LNCaP clone FGC (cell line): ENCODE measurements at regions not wholly inside any gene's neighbourhood (a gene's known extent, or its start where the extent isn't known, plus 50 kb on each side); places are given as distances from the start of the nearest gene placed in this dataset.
"Not testable (repeated sequence)": the region's sequence is repeated elsewhere in the genome, so short reads cannot be mapped to it uniquely, and the experiment has no call there.

Experiments used
- DNase-seq: peaks from one replicate; pipeline ENCODE4 v3.0.0-alpha.2; 2011; ENCODE audit warnings: low read depth
- H3K4me3 ChIP-seq: 2 replicates; pipeline ENCODE4 v1.5.1; 2011; ENCODE audit warnings: mild to moderate bottlenecking, low read depth, low read length, control low read depth
- CTCF ChIP-seq: IDR thresholded peaks from 2 replicates; pipeline ENCODE4 v1.5.1; 2012; ENCODE audit warnings: mild to moderate bottlenecking; ENCODE audit not compliant: control insufficient read depth, insufficient read depth; ENCODE audit errors: extremely low read depth

- H3K4me3 ChIP-seq: no peak overlapping the region
- no peak for TF ChIP-seq CTCF
- DNase-seq: no peak
These were observed 1651.0 kb downstream of the REEP3 start for GRCh38 chr10:65172249-65172648.

GRCh38 chr10:65176994-65177393 is 1655.8 kb downstream of the REEP3 start:
- DNase-seq: no peak
- no peak for TF ChIP-seq CTCF
- H3K4me3 ChIP-seq: no peak overlapping the region

GRCh38 chr10:65183236-65183635 is 1662.0 kb downstream of the REEP3 start:
- H3K4me3 ChIP-seq: no peak overlapping the region
- no peak for TF ChIP-seq CTCF

GRCh38 chr10:65186668-65187067 is 1665.5 kb downstream of the REEP3 start:
- DNase-seq, H3K4me3 ChIP-seq: not testable (repeated sequence)

More at GRCh38 chr10:65183236-65183635, 1662.0 kb downstream of the REEP3 start:
- no peak for DNase-seq

- TF ChIP-seq CTCF: no peak
- H3K4me3 ChIP-seq: no peak overlapping the region
- no peak for DNase-seq
These were observed 1672.9 kb downstream of the REEP3 start for GRCh38 chr10:65194126-65194525.

GRCh38 chr10:65194555-65194954 is 1673.4 kb downstream of the REEP3 start:
- no peak overlapping the region for H3K4me3 ChIP-seq
- DNase-seq: no peak
- TF ChIP-seq CTCF: no peak

GRCh38 chr10:65196111-65196510 is 1674.9 kb downstream of the REEP3 start:
- H3K4me3 ChIP-seq: no peak overlapping the region
- DNase-seq: no peak
- no peak for TF ChIP-seq CTCF
